AG04450 (cell line): ENCODE measurements at regions not wholly inside any gene's neighbourhood (a gene's known extent, or its start where the extent isn't known, plus 50 kb on each side); places are given as distances from the start of the nearest gene placed in this dataset. TPM values are rescaled to one million over a fixed set of nuclear protein-coding genes. Genes with fewer than 3 reads are reported as not detected.

ENCODE experiments used
- CTCF ChIA-PET: fragments of 300-600, 350-600 bp; formaldehyde crosslinking; extraction: SDS; loops from one replicate; lab custom pipeline; 2022; ENCODE audit warnings: antibody characterized with exemption, inconsistent platforms; lab: Charles Lee
- POLR2A ChIA-PET: fragments of 350-600 bp; formaldehyde crosslinking; extraction: SDS; loops from one replicate; lab custom pipeline; 2021; ENCODE audit warnings: antibody characterized with exemption, inconsistent platforms; lab: Yijun Ruan, JAX
- DNase-seq: peaks from one replicate; pipeline ENCODE4 v3.0.0-alpha.2; 2011; ENCODE audit warnings: low read depth, low spot score
- H3K27ac ChIP-seq: one replicate; pipeline ENCODE4 v1.5.1; 2012; ENCODE audit warnings: low read depth, low read length, control low read depth
- H3K27me3 ChIP-seq: one replicate; pipeline ENCODE4 v1.6.0; 2012; ENCODE audit warnings: low read length; ENCODE audit not compliant: control insufficient read depth, insufficient read depth
- H3K4me3 ChIP-seq: 2 replicates; pipeline ENCODE4 v1.5.1; 2011; ENCODE audit warnings: mild to moderate bottlenecking, low read depth, low read length, control low read depth
- H3K9me3 ChIP-seq: 2 replicates; pipeline ENCODE4 v1.5.1; 2012; ENCODE audit warnings: low read length; ENCODE audit not compliant: control insufficient read depth, insufficient read depth
- small RNA-seq: library from RNA; depleted of rRNA; stranded (forward); fragments of <200 nt; gene quantifications from one replicate; pipeline ENCODE3, GENCODE V24; 2012; ENCODE audit warnings: low read depth; ENCODE audit not compliant: insufficient read length
- TF ChIP-seq, protein P1 (sequence below): IDR thresholded peaks from 2 replicates; pipeline ENCODE4 v1.5.1; 2011; ENCODE audit warnings: low read depth, low read length, control low read depth, inconsistent platforms

DNA sequence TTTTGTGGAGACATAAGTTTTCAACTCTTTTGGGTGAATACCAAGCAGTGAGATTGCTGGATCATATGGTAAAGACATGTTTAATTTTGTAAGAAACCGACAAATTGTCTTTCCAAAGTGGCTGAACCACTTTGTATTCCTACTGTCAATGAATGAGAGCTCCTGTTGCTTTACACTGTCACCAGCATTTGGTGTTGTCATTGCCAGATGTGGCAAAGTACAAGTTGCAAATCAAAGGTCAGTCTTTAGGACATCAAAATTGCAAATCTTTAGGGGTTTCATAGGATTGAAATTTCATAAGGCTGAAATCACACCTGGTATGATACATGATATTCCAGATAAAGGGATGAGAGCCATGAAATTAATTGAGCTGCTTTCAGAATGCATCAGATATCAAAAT, 67.7 kb upstream of the ELOVL6 start:
- TF ChIP-seq, protein P1, sequence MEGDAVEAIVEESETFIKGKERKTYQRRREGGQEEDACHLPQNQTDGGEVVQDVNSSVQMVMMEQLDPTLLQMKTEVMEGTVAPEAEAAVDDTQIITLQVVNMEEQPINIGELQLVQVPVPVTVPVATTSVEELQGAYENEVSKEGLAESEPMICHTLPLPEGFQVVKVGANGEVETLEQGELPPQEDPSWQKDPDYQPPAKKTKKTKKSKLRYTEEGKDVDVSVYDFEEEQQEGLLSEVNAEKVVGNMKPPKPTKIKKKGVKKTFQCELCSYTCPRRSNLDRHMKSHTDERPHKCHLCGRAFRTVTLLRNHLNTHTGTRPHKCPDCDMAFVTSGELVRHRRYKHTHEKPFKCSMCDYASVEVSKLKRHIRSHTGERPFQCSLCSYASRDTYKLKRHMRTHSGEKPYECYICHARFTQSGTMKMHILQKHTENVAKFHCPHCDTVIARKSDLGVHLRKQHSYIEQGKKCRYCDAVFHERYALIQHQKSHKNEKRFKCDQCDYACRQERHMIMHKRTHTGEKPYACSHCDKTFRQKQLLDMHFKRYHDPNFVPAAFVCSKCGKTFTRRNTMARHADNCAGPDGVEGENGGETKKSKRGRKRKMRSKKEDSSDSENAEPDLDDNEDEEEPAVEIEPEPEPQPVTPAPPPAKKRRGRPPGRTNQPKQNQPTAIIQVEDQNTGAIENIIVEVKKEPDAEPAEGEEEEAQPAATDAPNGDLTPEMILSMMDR, result no peak
- no peak overlapping the region for H3K4me3 ChIP-seq
- H3K27ac ChIP-seq, result no peak overlapping the region
- no peaks in the 10 kb centered on the region for H3K9me3 ChIP-seq
- DNase-seq, result no peak
- H3K27me3 ChIP-seq, result no peaks in the 10 kb centered on the region
- CTCF ChIA-PET, result interaction anchor here (0.6 to 0.8 kb wide), 2 partner anchors 49 to 372 kb away, joined by 3 to 6 read pairs; no protein-coding TSS in a partner anchor
- POLR2A ChIA-PET, result no interaction called here

DNA sequence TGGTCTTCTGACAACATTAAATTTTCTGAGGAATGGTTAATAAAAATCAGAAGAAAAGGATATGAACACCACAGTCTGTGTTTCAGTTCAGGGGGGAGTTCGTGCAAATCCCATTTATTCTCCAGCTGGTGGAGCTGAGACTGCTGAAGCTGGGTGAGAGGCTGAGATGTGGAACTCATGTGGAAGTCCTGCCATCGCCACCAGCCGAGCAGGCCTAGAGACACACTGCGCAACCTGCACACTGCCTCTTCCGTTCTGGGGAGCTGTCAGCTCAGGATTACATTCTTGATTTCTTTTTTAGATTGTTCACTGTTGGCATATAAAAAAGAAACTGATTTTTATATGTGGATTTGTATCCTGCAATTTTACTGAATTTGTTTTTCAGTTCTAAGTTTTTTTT, 66.6 kb upstream of the ELOVL6 start:
- Histone ChIP-seq H3K9me3 (no peaks in the 10 kb centered on the region), H3K4me3 (no peak overlapping the region), H3K27me3 (no peaks in the 10 kb centered on the region), H3K27ac (no peak overlapping the region)
- POLR2A ChIA-PET, result no interaction called here
- CTCF ChIA-PET, result no interaction called here
- TF ChIP-seq, protein P1, result no peak
- DNase-seq, result no peak

DNA sequence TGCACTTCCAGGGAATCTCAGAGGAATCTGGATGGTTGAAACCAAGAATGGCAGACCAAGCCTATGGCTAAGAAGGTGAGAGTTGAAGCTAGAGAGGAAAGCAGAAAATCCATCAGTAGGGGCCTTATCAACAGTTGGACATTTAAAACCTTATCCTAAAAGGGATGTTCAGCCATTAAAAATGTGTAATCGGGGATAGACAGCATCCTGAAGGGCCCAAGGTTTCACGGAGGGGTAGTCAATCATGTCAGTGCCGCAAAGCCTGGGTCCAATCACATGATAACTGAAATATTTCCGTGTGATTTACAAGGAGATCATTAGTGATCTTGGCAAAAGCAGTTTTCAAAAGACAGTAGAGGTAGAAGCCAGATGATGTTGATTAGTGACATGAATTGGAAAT, 61.9 kb upstream of the ELOVL6 start:
- no peaks in the 10 kb centered on the region for H3K27me3 ChIP-seq
- no peak overlapping the region for H3K4me3 ChIP-seq
- H3K9me3 ChIP-seq, result no peaks in the 10 kb centered on the region
- TF ChIP-seq, protein P1, result no peak
- POLR2A ChIA-PET, result no interaction called here
- no peak overlapping the region for H3K27ac ChIP-seq
- CTCF ChIA-PET, result no interaction called here
- no peak for DNase-seq

DNA sequence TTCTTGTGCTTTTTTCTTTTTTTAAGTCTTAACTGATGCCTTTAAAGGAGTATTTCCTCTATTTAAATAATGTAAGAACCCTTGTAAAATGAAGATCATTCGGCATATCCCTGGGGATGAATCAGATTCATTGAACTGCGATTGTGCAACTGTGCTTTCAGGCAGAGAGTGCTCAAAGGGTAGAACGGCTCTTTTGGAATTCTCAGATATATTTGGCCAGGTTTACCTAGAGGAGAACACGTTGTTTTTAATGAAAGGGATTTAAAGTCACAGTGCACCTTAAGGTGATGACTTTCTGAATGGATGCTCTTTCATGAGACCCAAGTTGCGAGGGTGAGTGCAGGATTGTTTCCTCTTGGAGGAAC, 51.6 kb upstream of the ELOVL6 start:
- DNase-seq, result no peak
- Histone ChIP-seq H3K27ac (no peak overlapping the region), H3K9me3 (no peaks in the 10 kb centered on the region), H3K4me3 (no peak overlapping the region), H3K27me3 (no peaks in the 10 kb centered on the region)
- ChIA-PET CTCF (no interaction called here), POLR2A (no interaction called here)
- TF ChIP-seq, protein P1, result no peak

DNA sequence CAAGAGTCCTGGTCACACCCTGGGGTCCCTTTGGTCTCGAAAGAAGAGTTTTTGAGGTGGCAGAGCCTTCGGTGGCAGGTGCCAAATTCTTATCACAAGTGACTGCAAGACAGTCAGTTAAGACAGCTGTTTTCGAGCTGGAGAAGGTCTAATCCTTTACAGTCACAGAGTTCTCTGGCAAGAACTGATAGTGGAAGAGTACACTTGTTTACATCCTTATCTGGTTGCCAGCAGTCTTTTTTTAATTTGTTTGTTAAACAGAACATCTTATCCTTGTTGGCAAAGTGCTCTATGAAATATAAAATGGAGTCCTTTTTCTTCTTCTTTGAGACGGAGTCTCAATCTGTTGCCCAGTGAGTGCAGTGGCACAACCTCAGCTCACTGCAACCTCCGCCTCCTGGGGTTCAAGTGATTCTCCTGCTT, 50.4 kb upstream of the ELOVL6 start:
- no peak overlapping the region for H3K4me3 ChIP-seq
- CTCF ChIA-PET, result no interaction called here
- no peaks in the 10 kb centered on the region for H3K9me3 ChIP-seq
- TF ChIP-seq, protein P1, result no peak
- DNase-seq, result no peak
- no peaks in the 10 kb centered on the region for H3K27me3 ChIP-seq
- no peak overlapping the region for H3K27ac ChIP-seq
- POLR2A ChIA-PET, result no interaction called here

Small RNA genes in the stretch of these regions (small RNA-seq; reads per million reads assigned to genes)
- not detected for gene AC108145.1
- gene HSBP1P2, result not detected
- not detected for gene RNU6-205P
